Peyer's patch (tissue), 4 donors: ENCODE measurements at regions not wholly inside any gene's neighbourhood (a gene's known extent, or its start where the extent isn't known, plus 50 kb on each side); places are given as distances from the start of the nearest gene placed in this dataset.

Experiments used
- POLR2A ChIP-seq, 2 donors: fragments of 450-650 bp; IDR thresholded peaks; one replicate each; pipeline ENCODE4 v1.5.1; 2017; ENCODE audit warnings: antibody characterized with exemption in 2 of 2, mild to moderate bottlenecking in 2 of 2, moderate library complexity in 2 of 2
- TF ChIP-seq, protein P1 (sequence below), 6 experiments: fragments of 450-650 bp in 4 of 6; fragments of 200-600 bp in 2 of 6; sonication (generic) in 1 of 6; IDR thresholded peaks; one replicate each; pipeline ENCODE4 v1.5.1; 2017 to 2019; ENCODE audit warnings: antibody characterized with exemption in 6 of 6, mild to moderate bottlenecking in 3 of 6, moderate library complexity in 1 of 6

DNA sequence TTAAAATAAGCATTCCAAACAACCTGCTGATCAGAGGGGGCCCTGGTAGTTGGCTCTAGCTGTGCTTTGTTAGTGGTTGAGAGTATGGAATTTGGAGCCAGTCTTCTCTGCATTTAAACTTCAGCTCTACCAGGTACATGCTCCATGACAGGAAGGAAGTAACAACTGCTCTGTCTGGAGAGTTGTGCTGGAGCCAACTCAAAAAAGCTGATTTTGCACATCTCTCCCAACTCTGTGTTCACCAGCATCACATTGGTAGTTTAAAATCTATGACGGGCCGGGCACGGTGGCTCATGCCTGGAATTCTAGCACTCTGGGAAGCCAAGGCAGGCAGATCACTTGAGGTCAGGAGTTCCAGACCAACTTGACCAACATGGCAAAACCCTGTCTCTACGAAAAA, 68.8 kb upstream of the BMP2 start:
- TF ChIP-seq, protein P1, sequence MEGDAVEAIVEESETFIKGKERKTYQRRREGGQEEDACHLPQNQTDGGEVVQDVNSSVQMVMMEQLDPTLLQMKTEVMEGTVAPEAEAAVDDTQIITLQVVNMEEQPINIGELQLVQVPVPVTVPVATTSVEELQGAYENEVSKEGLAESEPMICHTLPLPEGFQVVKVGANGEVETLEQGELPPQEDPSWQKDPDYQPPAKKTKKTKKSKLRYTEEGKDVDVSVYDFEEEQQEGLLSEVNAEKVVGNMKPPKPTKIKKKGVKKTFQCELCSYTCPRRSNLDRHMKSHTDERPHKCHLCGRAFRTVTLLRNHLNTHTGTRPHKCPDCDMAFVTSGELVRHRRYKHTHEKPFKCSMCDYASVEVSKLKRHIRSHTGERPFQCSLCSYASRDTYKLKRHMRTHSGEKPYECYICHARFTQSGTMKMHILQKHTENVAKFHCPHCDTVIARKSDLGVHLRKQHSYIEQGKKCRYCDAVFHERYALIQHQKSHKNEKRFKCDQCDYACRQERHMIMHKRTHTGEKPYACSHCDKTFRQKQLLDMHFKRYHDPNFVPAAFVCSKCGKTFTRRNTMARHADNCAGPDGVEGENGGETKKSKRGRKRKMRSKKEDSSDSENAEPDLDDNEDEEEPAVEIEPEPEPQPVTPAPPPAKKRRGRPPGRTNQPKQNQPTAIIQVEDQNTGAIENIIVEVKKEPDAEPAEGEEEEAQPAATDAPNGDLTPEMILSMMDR (IDR thresholded peaks at IDR 0.05) = no peak
- TF ChIP-seq POLR2A (IDR thresholded peaks at IDR 0.05) = no peak
